Esophagus squamous epithelium (tissue), 5 donors: ENCODE measurements at regions not wholly inside any gene's neighbourhood (a gene's known extent, or its start where the extent isn't known, plus 50 kb on each side); places are given as distances from the start of the nearest gene placed in this dataset.

Experiments
- DNase-seq: peaks from one replicate; lab custom pipeline; 2025; lab: John Stamatoyannopoulos, UW
- H3K27ac ChIP-seq, 4 donors: fragments of 200-600 bp; sonication (generic); one replicate each; pipeline ENCODE4 v1.5.1; 2016 to 2019; ENCODE audit warnings: mild to moderate bottlenecking in 1 of 4
- H3K27me3 ChIP-seq, 4 donors: fragments of 200-600 bp; sonication (generic); 1 replicate in 3 of 4; 2 replicates in 1 of 4; pipeline versions ENCODE4 v1.5.1 to v1.6.0; 2017 to 2021; ENCODE audit warnings: antibody characterized with exemption in 1 of 4
- H3K36me3 ChIP-seq, 3 donors: fragments of 200-600 bp; sonication (generic); one replicate each; pipeline ENCODE4 v1.5.1; 2016 to 2019
- H3K4me1 ChIP-seq, 3 donors: fragments of 200-600 bp; sonication (generic); one replicate each; pipeline ENCODE4 v1.5.1; 2017 to 2019
- H3K4me3 ChIP-seq, 4 donors: fragments of 200-600 bp; sonication (generic); 1 replicate in 3 of 4; 2 replicates in 1 of 4; pipeline ENCODE4 v1.5.1; 2016 to 2019; ENCODE audit warnings: mild to moderate bottlenecking in 2 of 4, moderate library complexity in 1 of 4
- H3K9me3 ChIP-seq, 3 donors: fragments of 200-600 bp; sonication (generic); one replicate each; pipeline ENCODE4 v1.5.1; 2016 to 2019
- POLR2A ChIP-seq, 4 donors: fragments of 450-650 bp; IDR thresholded peaks; one replicate each; pipeline ENCODE4 v1.6.1; 2017; ENCODE audit warnings: antibody characterized with exemption in 4 of 4, mild to moderate bottlenecking in 4 of 4, moderate library complexity in 3 of 4
- WGBS, 2 donors: methylation state at CpG; one replicate each; pipeline ENCODE4 v1.1.5; 2018; 5-methylcytosine and 5-hydroxymethylcytosine counted together
- intact Hi-C: fragments of 100-400 bp; cut with DNase I; formaldehyde crosslinking; loops from one replicate; pipeline ENCODE4 v1.15.0; 2022
- TF ChIP-seq, protein P1 (sequence below), 6 experiments: fragments of 450-650 bp in 4 of 6; fragments of 200-600 bp in 2 of 6; sonication (generic) in 2 of 6; IDR thresholded peaks; one replicate each; pipeline ENCODE4 v1.5.1; 2016 to 2019; ENCODE audit warnings: antibody characterized with exemption in 6 of 6, mild to moderate bottlenecking in 4 of 6, moderate library complexity in 4 of 6
- donor health status: DM: yes; HTN: yes; CAD: no.

DNA sequence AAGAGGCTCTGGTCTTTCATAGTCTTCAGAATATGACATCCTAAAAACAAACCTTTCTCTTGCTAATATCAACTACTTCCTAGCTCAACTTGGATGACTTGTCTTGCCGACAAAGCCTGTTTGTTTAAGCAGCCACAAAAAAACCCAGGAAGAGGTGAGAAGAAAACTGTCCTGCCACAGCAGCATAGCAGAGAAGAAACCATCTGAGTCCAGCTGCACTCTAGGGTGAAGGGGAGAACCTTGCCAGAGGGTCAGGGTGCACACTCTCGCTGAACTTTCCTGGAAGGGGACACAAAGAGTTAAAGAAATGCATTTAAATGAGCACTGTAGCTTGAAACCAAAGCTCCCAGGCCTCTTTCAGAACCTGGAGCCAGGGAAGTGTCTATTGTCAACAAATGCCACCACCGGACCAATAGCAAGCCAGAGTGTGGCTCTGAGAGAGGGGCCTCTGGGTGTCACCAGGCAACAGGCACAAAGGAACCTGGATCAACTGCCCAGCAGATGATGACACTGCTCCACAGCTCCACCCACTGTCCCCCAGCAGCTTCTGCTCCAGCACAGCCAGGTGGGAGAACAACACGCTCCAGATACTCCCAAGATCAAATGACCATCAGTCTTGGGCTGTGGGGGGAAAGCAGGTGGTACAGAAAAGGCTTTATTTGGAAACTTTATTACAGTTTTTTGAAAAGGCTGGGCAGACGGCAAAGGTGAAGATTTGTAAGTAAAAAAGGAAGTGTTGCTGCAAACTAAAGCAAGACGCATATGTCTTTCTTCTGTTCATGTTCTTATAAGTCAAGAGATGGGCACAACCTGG, 105.7 kb downstream of the RASSF10 start:
- Histone ChIP-seq H3K4me3 (no peak overlapping the region), H3K4me1 (peaks cover 0 to 51% (median 19%) of the 10 kb centered on the region in 3 donors), H3K36me3 (no peaks in the 10 kb centered on the region), H3K27me3 (no peaks in the 10 kb centered on the region), H3K9me3 (no peaks in the 10 kb centered on the region), H3K27ac (peak overlapping the region in 1 of 4 donors; percentile 5)
- TF ChIP-seq, protein P1, sequence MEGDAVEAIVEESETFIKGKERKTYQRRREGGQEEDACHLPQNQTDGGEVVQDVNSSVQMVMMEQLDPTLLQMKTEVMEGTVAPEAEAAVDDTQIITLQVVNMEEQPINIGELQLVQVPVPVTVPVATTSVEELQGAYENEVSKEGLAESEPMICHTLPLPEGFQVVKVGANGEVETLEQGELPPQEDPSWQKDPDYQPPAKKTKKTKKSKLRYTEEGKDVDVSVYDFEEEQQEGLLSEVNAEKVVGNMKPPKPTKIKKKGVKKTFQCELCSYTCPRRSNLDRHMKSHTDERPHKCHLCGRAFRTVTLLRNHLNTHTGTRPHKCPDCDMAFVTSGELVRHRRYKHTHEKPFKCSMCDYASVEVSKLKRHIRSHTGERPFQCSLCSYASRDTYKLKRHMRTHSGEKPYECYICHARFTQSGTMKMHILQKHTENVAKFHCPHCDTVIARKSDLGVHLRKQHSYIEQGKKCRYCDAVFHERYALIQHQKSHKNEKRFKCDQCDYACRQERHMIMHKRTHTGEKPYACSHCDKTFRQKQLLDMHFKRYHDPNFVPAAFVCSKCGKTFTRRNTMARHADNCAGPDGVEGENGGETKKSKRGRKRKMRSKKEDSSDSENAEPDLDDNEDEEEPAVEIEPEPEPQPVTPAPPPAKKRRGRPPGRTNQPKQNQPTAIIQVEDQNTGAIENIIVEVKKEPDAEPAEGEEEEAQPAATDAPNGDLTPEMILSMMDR (IDR thresholded peaks at IDR 0.05) = peak in 2 of 6 experiments; percentile 20
- no peak for TF ChIP-seq POLR2A (IDR thresholded peaks at IDR 0.05)
- intact Hi-C loops = no loop called here
- DNase-seq = no peak
- 72 to 73% methylated on average over 6 of the region's 6 CpGs for WGBS, 2 donors

DNA sequence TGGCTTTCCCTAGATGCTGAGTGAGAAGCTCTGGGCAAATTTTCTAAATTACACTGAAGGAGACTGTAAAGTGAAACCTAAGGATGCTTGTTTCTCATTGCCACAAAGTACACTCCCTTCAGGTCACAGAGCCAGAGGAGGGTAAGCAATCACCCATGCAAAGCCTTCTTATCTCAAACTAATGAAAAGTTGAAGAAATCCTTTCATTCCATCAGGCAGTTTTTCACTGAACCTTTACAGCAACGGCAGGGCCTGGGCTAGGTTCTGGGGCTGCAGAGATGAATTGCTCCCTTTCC, 106.2 kb downstream of the RASSF10 start:
- Histone ChIP-seq H3K4me1 (peaks cover 0 to 57% (median 19%) of the 10 kb centered on the region in 3 donors), H3K27ac (no peak overlapping the region)

DNA sequence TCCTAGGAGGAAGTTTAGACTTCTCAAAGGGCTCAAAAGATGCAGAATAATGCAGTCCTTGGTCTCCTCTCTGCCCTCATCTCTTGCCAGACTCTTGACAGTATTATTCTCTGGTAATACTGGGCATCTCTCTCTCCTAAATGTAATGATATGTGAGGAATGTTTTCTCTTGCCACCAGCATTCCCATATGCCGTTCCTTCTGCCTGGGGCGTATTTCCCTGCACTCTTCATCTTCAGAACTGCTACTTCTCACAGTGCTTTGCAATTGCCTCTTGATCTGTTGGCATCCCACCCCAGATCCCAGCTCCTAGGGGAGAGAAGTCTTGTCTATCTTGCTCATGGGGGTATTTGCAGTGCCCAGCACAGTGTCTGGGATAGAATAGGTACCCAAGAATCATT, 107.4 kb downstream of the RASSF10 start:
- DNase-seq = no peak
- TF ChIP-seq POLR2A (IDR thresholded peaks at IDR 0.05) = no peak
- TF ChIP-seq, protein P1 (IDR thresholded peaks at IDR 0.05) = no peak
- Histone ChIP-seq H3K9me3 (no peaks in the 10 kb centered on the region), H3K36me3 (no peaks in the 10 kb centered on the region), H3K4me1 (peaks cover 0 to 59% (median 14%) of the 10 kb centered on the region in 3 donors), H3K27me3 (no peaks in the 10 kb centered on the region), H3K27ac (no peak overlapping the region), H3K4me3 (no peak overlapping the region)
- intact Hi-C loops = no loop called here
- 64 to 85% methylated on average over 2 of the region's 2 CpGs for WGBS, 2 donors

More for the DNA sequence above, 106.2 kb downstream of the RASSF10 start:
- no peaks in the 10 kb centered on the region for H3K9me3 ChIP-seq
- TF ChIP-seq, protein P1 (IDR thresholded peaks at IDR 0.05) = no peak
- no peak for TF ChIP-seq POLR2A (IDR thresholded peaks at IDR 0.05)
- WGBS, 2 donors = 0 to 25% methylated on average over 1 of the region's 1 CpG
- H3K27me3 ChIP-seq = no peaks in the 10 kb centered on the region
- no peaks in the 10 kb centered on the region for H3K36me3 ChIP-seq
- intact Hi-C loops = no loop called here
- DNase-seq = no peak
- H3K4me3 ChIP-seq = no peak overlapping the region

DNA sequence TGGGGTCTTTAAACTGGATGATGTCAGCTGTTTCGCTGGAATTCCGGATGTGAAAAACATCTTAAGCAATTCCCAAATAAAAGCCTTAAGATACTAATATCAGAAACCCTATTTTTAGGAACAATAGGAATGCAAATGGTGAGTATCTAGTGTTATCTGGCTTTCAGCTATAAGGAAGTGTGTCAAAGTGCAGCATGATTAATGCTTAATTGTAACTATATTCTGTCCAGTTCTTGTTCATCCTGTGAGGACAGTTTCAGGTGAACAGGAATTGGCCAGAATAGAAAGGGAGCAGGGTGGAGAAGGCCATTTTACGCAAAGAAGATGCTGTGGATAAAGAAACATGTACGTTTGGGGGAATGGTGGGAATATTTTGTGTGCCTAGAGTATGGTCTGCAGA, 108.2 kb downstream of the RASSF10 start:
- H3K9me3 ChIP-seq = no peaks in the 10 kb centered on the region
- H3K36me3 ChIP-seq = no peaks in the 10 kb centered on the region
- intact Hi-C loops = no loop called here
- no peak for DNase-seq
- no peak overlapping the region for H3K4me3 ChIP-seq
- peaks cover 0 to 66% (median 14%) of the 10 kb centered on the region in 3 donors for H3K4me1 ChIP-seq
- 36 to 67% methylated on average over 4 of the region's 4 CpGs for WGBS, 2 donors
- no peak overlapping the region for H3K27ac ChIP-seq
- no peaks in the 10 kb centered on the region for H3K27me3 ChIP-seq
- TF ChIP-seq POLR2A (IDR thresholded peaks at IDR 0.05) = no peak
- TF ChIP-seq, protein P1 (IDR thresholded peaks at IDR 0.05) = no peak

DNA sequence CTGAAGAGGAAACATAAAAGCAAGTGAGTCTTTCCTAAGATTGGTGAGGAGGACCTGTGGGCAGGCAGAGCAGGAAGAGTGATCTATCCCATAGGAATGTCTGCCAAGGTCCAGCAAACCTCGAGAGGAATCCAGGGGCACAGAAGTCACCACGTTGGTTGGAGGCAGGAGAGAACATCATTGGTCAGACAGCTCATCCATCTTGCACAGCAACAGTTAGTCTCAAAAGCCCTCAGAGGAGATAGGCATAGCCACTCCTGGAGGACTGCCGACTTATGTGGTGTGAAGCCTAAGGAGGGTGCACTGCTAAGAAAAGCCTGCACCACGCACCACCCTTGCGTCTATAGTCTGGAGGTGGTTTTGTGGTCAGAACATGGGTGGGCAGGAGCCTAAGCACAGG, 109.1 kb downstream of the RASSF10 start:
- peaks cover 0 to 66% (median 14%) of the 10 kb centered on the region in 3 donors for H3K4me1 ChIP-seq
- no peaks in the 10 kb centered on the region for H3K36me3 ChIP-seq
- no peak overlapping the region for H3K27ac ChIP-seq
- peaks cover 0 to under 1% (median 0%) of the 10 kb centered on the region in 4 donors for H3K27me3 ChIP-seq
- intact Hi-C loops = no loop called here
- H3K4me3 ChIP-seq = no peak overlapping the region
- TF ChIP-seq, protein P1 (IDR thresholded peaks at IDR 0.05) = no peak
- no peak for DNase-seq
- 50 to 83% methylated on average over 2 to 4 of the region's 5 CpGs for WGBS, 2 donors
- no peaks in the 10 kb centered on the region for H3K9me3 ChIP-seq
